DND-41 (cell line): ENCODE measurements at regions not wholly inside any gene's neighbourhood (a gene's known extent, or its start where the extent isn't known, plus 50 kb on each side); places are given as distances from the start of the nearest gene placed in this dataset.

Experiments used
- EZH2 ChIP-seq: IDR thresholded peaks from 3 replicates; pipeline ENCODE4 v1.6.1; 2012; ENCODE audit warnings: borderline replicate concordance, low read depth, mild to moderate bottlenecking, moderate library complexity, low read length, inconsistent platforms; ENCODE audit not compliant: severe bottlenecking
- TF ChIP-seq, protein P1 (sequence below): IDR thresholded peaks from 2 replicates; pipeline ENCODE4 v1.5.1; 2012; ENCODE audit warnings: borderline replicate concordance, low read length, moderate library complexity, mild to moderate bottlenecking; ENCODE audit not compliant: poor library complexity, severe bottlenecking; ENCODE audit errors: extremely low read depth

DNA sequence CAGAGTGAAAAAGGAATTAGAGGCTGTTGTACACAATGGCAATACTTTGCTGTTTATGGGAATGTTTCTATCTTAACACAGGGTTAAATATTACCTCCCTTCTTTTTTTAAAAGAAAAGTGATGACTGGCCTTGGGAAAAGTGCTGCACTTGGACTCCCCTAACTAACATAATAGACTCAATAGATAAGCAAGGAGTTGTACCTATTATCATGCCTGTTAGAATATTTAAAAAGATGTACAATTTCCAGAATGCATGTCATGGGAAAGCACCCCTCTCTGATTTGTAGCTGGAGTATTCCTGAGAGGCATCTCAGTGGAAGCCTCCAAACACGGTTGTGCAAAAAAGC, 79.3 kb upstream of the GPC6 start:
- TF ChIP-seq, protein P1, sequence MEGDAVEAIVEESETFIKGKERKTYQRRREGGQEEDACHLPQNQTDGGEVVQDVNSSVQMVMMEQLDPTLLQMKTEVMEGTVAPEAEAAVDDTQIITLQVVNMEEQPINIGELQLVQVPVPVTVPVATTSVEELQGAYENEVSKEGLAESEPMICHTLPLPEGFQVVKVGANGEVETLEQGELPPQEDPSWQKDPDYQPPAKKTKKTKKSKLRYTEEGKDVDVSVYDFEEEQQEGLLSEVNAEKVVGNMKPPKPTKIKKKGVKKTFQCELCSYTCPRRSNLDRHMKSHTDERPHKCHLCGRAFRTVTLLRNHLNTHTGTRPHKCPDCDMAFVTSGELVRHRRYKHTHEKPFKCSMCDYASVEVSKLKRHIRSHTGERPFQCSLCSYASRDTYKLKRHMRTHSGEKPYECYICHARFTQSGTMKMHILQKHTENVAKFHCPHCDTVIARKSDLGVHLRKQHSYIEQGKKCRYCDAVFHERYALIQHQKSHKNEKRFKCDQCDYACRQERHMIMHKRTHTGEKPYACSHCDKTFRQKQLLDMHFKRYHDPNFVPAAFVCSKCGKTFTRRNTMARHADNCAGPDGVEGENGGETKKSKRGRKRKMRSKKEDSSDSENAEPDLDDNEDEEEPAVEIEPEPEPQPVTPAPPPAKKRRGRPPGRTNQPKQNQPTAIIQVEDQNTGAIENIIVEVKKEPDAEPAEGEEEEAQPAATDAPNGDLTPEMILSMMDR = no peak
- TF ChIP-seq EZH2 = no peak
